Heart left ventricle (tissue), 16 donors: ENCODE measurements at regions not wholly inside any gene's neighbourhood (a gene's known extent, or its start where the extent isn't known, plus 50 kb on each side); places are given as distances from the start of the nearest gene placed in this dataset.
"Not testable (repeated sequence)": the region's sequence is repeated elsewhere in the genome, so short reads cannot be mapped to it uniquely, and the experiment has no call there.

Experiments
- ATAC-seq, 4 donors: fragments of 200-7000 bp; cut with Tn5 transposase; one replicate each; pipeline ENCODE4 v1.9.1; 2020 to 2022; ENCODE audit warnings: moderate library complexity in 4 of 4, mild to moderate bottlenecking in 3 of 4, moderate number of reproducible peaks in 1 of 4
- DNase-seq, 5 donors: peaks; one replicate each; pipeline ENCODE4 v3.0.0-alpha.2; 2020
- H3K27ac ChIP-seq, 12 donors: fragments of 200-600 bp; sonication (generic) in 4 of 12; one replicate each; pipeline versions ENCODE4 v1.5.0 to v1.8.0; 2016 to 2022; ENCODE audit warnings: mild to moderate bottlenecking in 2 of 12
- H3K27me3 ChIP-seq, 9 donors: fragments of 200-600 bp; sonication (generic) in 2 of 9; one replicate each; pipeline versions ENCODE4 v1.5.1 to v1.8.0; 2016 to 2022; ENCODE audit warnings: mild to moderate bottlenecking in 3 of 9
- H3K36me3 ChIP-seq, 9 donors: fragments of 200-600 bp; sonication (generic) in 2 of 9; one replicate each; pipeline versions ENCODE4 v1.5.0 to v1.8.0; 2018 to 2022; ENCODE audit warnings: mild to moderate bottlenecking in 2 of 9
- H3K4me1 ChIP-seq, 12 donors: fragments of 200-600 bp; sonication (generic) in 4 of 12; one replicate each; pipeline versions ENCODE4 v1.5.0 to v1.8.0; 2016 to 2022; ENCODE audit warnings: mild to moderate bottlenecking in 3 of 12
- H3K4me3 ChIP-seq, 12 donors: fragments of 200-600 bp; sonication (generic) in 4 of 12; one replicate each; pipeline versions ENCODE4 v1.5.0 to v1.8.0; 2017 to 2022; ENCODE audit warnings: mild to moderate bottlenecking in 9 of 12, moderate library complexity in 4 of 12
- H3K9me3 ChIP-seq, 12 donors: fragments of 200-600 bp; sonication (generic) in 4 of 12; one replicate each; pipeline versions ENCODE4 v1.5.0 to v1.8.0; 2016 to 2022; ENCODE audit warnings: mild to moderate bottlenecking in 1 of 12
- POLR2A ChIP-seq, 2 donors: fragments of 450-650 bp; IDR thresholded peaks; one replicate each; pipeline ENCODE4 v1.6.1; 2017; ENCODE audit warnings: antibody characterized with exemption in 2 of 2, mild to moderate bottlenecking in 2 of 2, moderate library complexity in 2 of 2
- WGBS, 4 donors: extraction: QIAGEN DNeasy Blood & Tissue Kit in 2 of 4; methylation state at CpG; one replicate each; pipeline versions ENCODE4 v1.1.5 to v1.1.7; 2013 to 2018; 5-methylcytosine and 5-hydroxymethylcytosine counted together
- intact Hi-C, 10 donors: fragments of 100-400 bp; cut with DNase I; formaldehyde crosslinking; loops; one replicate each; pipeline versions ENCODE4 v1.11.1 to v1.14.2; 2022
- TF ChIP-seq, protein P1 (sequence below), 12 donors: fragments of 200-600 bp; sonication (generic) in 4 of 12; IDR thresholded peaks; one replicate each; pipeline versions ENCODE4 v1.5.0 to v1.8.0; 2018 to 2022; ENCODE audit warnings: antibody characterized with exemption in 12 of 12, mild to moderate bottlenecking in 5 of 12
- donor health status: ischemic (EF 13 %, LVEDD 7.1; RV severe dilation, severe dysfunction).
- donor health status: healthy with polysubstance abuse.
- donor health status: DM: no; HTN: yes; CAD: no.
- donor health status: DM: no; HTN: no; CAD: no.
- donor health status: ischemic (EF 25% LVEDD 6.9; RV normal size, moderate dysfunction).
- donor health status: ischemic (EF 25% LVEDD 5.7; RV mildly dilated, moderate dysfunction).
- donor health status: healthy.
- donor health status: DM: yes; HTN: yes; CAD: no.
- donor health status: ischemic (EF 35%, LVEDD 5.7; RV mildly dilated, moderate dysfunction).
- donor health status: nonischemic (EF 11% LVEDD 7.7; RV severe dilation, severe dysfunction).
- donor health status: DM: yes; HTN: yes; CAD: no.
- donor health status: PGD.
- donor health status: ischemic (EF 29% LVEDD 5.4; RV normal size, mild dysfunction).
- donor health status: nonischemic (EF 23%, LVEDD 6.1; RV moderate dilation, normal function).

DNA sequence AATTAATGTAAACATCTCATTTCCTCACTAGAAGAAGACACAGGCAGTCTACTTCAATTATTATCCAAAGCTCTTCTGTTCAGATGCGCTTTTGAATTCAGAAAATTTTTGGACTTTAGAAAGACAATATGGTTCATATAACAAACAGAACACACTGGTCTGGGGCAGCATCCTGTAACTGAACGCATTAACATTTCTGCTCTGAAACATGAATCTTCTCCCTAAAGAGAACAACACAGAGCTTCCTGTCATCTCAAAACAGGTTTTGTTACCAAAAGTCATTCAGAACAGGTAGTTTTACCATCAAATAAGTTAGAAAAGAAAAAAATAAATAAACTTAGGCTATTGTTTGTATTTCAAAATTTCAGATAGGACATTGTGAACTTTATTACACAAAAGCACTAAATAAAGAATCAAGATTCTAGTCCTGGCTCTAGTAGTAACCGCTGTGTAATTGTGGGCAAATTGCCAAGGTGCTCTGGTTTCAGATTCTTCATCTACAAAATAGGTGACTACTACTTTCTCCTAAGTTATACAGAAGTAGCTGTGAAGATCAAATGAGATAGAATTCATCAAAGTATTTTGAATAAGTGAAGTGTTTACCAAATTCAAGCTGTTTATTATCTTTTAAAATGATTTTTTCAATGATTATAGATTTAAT lies 252.3 kb upstream of the RASGEF1B start:
- peak in 3 of 4 donors; percentile 57 to 61 (median 58) for ATAC-seq
- Histone ChIP-seq H3K27ac (no peak overlapping the region), H3K36me3 (no peaks in the 10 kb centered on the region), H3K27me3 (no peaks in the 10 kb centered on the region), H3K4me1 (peaks cover 0 to 21% (median 3%) of the 10 kb centered on the region in 12 donors), H3K9me3 (peaks cover 0 to 8% (median 0%) of the 10 kb centered on the region in 12 donors), H3K4me3 (no peak overlapping the region)
- 31 to 50% (median 41%) methylated on average over 3 of the region's 3 CpGs for WGBS, 4 donors
- DNase-seq, result peak in 2 of 5 donors; percentile 28 to 38
- intact Hi-C loops, result no loop called here
- TF ChIP-seq POLR2A (IDR thresholded peaks at IDR 0.05), result no peak
- TF ChIP-seq, protein P1, sequence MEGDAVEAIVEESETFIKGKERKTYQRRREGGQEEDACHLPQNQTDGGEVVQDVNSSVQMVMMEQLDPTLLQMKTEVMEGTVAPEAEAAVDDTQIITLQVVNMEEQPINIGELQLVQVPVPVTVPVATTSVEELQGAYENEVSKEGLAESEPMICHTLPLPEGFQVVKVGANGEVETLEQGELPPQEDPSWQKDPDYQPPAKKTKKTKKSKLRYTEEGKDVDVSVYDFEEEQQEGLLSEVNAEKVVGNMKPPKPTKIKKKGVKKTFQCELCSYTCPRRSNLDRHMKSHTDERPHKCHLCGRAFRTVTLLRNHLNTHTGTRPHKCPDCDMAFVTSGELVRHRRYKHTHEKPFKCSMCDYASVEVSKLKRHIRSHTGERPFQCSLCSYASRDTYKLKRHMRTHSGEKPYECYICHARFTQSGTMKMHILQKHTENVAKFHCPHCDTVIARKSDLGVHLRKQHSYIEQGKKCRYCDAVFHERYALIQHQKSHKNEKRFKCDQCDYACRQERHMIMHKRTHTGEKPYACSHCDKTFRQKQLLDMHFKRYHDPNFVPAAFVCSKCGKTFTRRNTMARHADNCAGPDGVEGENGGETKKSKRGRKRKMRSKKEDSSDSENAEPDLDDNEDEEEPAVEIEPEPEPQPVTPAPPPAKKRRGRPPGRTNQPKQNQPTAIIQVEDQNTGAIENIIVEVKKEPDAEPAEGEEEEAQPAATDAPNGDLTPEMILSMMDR (IDR thresholded peaks at IDR 0.05), result no peak

DNA sequence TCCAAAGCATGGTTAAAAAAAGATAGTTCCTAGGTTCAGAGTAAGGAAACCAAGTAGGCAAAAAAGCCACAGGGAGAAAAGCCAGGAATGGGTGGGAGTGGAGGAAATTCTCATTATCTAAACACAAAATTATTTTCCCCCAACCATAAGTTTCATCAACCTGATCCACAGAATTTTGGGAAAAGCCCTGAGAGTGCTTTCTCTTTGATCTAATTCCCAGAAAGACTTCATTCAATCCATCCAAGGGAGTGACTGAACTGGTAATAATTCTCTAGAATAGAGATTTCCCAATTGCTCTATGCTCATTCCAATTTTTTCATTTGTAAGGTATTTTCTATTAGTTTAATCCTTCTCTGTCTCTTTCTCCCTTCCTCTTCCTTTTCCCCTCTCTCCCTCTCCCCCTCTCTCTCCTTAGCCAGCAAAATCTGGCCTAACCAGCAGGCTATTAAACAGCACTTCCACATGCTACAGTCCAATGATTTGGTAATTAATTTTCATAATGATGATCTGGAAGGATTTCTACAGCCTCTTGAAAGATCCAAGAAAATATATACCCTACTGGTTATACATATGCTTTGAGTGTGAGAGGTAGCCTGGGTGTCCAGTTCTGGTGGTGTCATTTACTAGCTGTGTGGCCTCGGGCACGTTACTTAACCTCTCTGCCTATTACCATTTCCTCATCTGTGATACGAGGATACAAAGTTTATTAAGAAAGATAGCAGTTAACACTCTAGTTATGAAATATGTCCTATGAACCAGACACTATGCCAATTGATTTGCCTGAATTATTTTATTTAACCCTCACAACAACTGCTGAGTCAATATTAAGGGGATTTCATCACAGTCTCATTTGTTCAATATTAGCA lies 251.5 kb upstream of the RASGEF1B start:
- peak overlapping the region in 1 of 12 donors; percentile 19 for H3K27ac ChIP-seq
- intact Hi-C loops, result no loop called here
- WGBS, 4 donors, result 78 to 88% (median 85%) methylated on average over 3 of the region's 3 CpGs
- peaks cover 0 to 21% (median 3%) of the 10 kb centered on the region in 12 donors for H3K4me1 ChIP-seq
- no peak overlapping the region for H3K4me3 ChIP-seq
- DNase-seq (no peak), ATAC-seq (no peak)
- H3K9me3 ChIP-seq, result no peaks in the 10 kb centered on the region
- TF ChIP-seq, protein P1 (IDR thresholded peaks at IDR 0.05), result no peak
- no peak for TF ChIP-seq POLR2A (IDR thresholded peaks at IDR 0.05)
- H3K27me3 ChIP-seq, result no peaks in the 10 kb centered on the region
- no peaks in the 10 kb centered on the region for H3K36me3 ChIP-seq

DNA sequence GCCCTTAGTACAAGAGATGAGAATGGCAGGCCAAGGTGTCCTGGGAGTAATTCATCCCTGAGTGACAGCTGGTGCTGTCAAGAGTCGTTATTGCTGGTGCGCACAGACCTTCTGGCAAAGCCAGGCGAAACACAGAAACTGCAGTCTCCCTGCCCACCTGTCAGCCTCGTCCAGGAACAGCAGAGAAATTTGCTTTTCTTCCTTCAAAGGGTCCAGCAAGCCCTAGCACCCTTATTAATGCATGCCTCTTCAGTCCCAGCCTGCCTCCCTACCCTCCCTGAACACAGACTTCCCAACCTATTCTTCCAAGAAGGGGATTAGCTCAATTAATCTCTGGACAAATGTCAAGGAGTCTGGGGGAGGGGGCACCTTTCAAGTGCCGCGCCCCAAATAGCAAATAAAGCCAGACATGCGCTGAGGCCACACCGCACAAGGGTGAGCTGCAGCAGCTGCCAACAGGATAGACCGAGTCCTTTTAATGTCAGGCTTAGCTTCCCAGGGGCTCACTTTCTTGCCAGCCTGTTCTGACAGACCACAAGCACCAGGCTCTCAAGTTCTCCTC lies 250.7 kb upstream of the RASGEF1B start:
- Histone ChIP-seq H3K4me1 (peaks cover 0 to 21% (median 3%) of the 10 kb centered on the region in 12 donors), H3K27me3 (no peaks in the 10 kb centered on the region), H3K4me3 (no peak overlapping the region), H3K27ac (no peak overlapping the region), H3K36me3 (no peaks in the 10 kb centered on the region), H3K9me3 (no peaks in the 10 kb centered on the region)
- DNase-seq (no peak), ATAC-seq (no peak)
- TF ChIP-seq, protein P1 (IDR thresholded peaks at IDR 0.05), result no peak
- TF ChIP-seq POLR2A (IDR thresholded peaks at IDR 0.05), result no peak
- WGBS, 4 donors, result 64 to 79% (median 70%) methylated on average over 9 of the region's 9 CpGs
- intact Hi-C loops, result no loop called here

DNA sequence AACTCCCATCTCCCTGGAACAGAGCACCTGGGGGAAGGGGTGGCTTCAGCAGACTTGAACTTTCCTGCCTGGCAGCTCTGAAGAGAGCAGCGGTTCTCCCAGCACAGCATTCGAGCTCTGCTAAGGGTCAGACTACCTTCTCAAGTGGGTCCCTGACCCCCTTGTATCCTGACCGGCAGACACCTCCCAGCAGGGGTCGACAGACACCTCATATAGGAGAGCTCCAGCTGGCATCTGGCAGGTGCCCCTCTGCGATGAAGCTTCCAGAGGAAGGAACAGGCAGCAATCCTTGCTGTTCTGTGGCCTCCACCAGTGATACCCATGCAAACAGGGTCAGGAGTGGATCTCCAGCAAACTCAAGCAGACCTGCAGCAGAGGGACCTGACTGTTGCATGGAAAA lies 244.1 kb upstream of the RASGEF1B start:
- H3K36me3 ChIP-seq, result no peaks in the 10 kb centered on the region
- no peaks in the 10 kb centered on the region for H3K27me3 ChIP-seq
- DNase-seq (no peak), ATAC-seq (no peak)
- intact Hi-C loops, result no loop called here
- no peak overlapping the region for H3K4me3 ChIP-seq
- TF ChIP-seq POLR2A (IDR thresholded peaks at IDR 0.05), result no peak
- TF ChIP-seq, protein P1 (IDR thresholded peaks at IDR 0.05), result no peak
- no peak overlapping the region for H3K27ac ChIP-seq
- H3K4me1 ChIP-seq, result no peaks in the 10 kb centered on the region
- 63 to 75% (median 70%) methylated on average over 2 to 5 of the region's 5 CpGs for whole genome bisulfite sequencing, 4 donors
- no peaks in the 10 kb centered on the region for H3K9me3 ChIP-seq

DNA sequence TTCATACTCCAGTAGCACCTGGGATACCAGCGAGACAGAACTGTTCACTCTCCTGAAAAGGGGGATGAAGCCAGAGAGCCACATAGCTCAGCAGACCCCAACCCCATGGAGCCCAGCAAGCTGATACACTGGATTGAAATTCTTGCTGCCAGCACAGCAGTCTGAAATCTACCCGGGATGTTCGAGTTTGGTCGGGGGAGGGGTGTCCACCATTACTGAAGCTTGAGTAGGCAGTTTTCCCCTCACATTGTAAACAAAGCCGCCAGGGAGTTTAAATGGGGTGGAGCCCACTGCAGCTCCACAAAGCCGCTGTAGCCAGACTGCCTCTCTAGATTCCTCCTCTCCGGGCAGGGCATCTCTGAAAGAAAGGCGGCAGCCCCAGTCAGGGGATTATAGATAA lies 243.7 kb upstream of the RASGEF1B start:
- H3K27me3 ChIP-seq, H3K4me1 ChIP-seq, H3K9me3 ChIP-seq, DNase-seq, H3K27ac ChIP-seq, H3K36me3 ChIP-seq, intact Hi-C loops, H3K4me3 ChIP-seq, ATAC-seq: not testable (repeated sequence)
- 42 to 46% (median 44%) methylated on average over 8 of the region's 8 CpGs for WGBS, 4 donors
